ENCODE measurements at regions not wholly inside any gene's neighbourhood (a gene's known extent, or its start where the extent isn't known, plus 50 kb on each side); places are given as distances from the start of the nearest gene placed in this dataset.

DNA sequence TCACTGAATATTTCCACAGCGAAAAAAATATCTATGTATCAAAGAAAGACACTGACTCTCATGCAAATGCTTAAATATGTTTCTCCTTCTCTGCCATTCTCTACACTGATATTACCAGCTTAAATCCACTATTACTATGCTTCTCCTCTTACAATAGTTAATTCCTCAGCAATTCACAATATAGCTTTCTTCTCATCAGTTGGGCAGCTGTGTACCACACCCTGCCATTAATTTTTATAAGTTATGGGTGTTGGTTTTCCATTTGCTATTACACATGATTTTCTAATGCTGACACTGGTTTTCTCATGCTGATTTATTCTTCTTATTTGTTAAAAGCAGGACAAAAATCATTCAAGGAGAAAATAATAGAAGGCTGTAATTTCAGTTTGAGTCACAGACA lies 251.8 kb downstream of the TBX15 start:
- H3K56ac ChIP-seq (ENCODE audit: extremely low read depth, insufficient read depth, low read length), result no peak overlapping the region
- no peak overlapping the region for H3K27ac ChIP-seq (ENCODE audit: insufficient read depth, low read length)
- H2BK20ac ChIP-seq (ENCODE audit: low read depth, low read length), result no peak overlapping the region
- ATAC-seq (ENCODE audit: low read depth) (no peak), DNase-seq (no peak)
- no peaks in the 10 kb centered on the region for H3K4me1 ChIP-seq (ENCODE audit: control insufficient read depth, insufficient read depth, low read length)
- dilution Hi-C loops (cut with HindIII; ENCODE audit: low sequenced_read_pairs, unreplicated experiment) (no loop called here), intact Hi-C loops (cut with micrococcal nuclease) (no loop called here), in situ Hi-C loops (cut with MboI; ENCODE audit: low sequenced_read_pairs) (no loop called here)
- H2AK5ac ChIP-seq (ENCODE audit: low read depth, low read length), result no peak overlapping the region
- H3K4me2 ChIP-seq (ENCODE audit: low read depth, low read length), result no peak overlapping the region
- no peak overlapping the region for H2AK9ac ChIP-seq (replicated peaks; ENCODE audit: low read depth, low read length, poor library complexity)
- H4K20me1 ChIP-seq (ENCODE audit: insufficient read depth, low read length), result no peaks in the 10 kb centered on the region
- no peak overlapping the region for H2BK5ac ChIP-seq (ENCODE audit: low read depth, low read length, poor library complexity, severe bottlenecking)
- WGBS, 2 experiments (ENCODE audit: extremely low coverage in 2 of 2, insufficient read length in 1 of 2), result no CpG with 5 or more reads among the region's 1 CpG
- no peak overlapping the region for H4K91ac ChIP-seq (ENCODE audit: insufficient read depth, low read depth, low read length)
- H3K9me3 ChIP-seq (ENCODE audit: control insufficient read depth, insufficient read depth, low read length), result no peaks in the 10 kb centered on the region
- H3K18ac ChIP-seq (ENCODE audit: low read depth, low read length), result no peak overlapping the region
- H4K8ac ChIP-seq (ENCODE audit: low read depth in 2 of 2, low read length in 2 of 2), result no peak overlapping the region
- no peak overlapping the region for H3K4me3 ChIP-seq (ENCODE audit: insufficient read depth, low read depth, low read length)
- no peaks in the 10 kb centered on the region for H3K36me3 ChIP-seq (ENCODE audit: control insufficient read depth, insufficient read depth, low read length)
- H2BK120ac ChIP-seq (ENCODE audit: low read depth, low read length), result no peak overlapping the region
- H3K23ac ChIP-seq (ENCODE audit: low read depth, low read length), result no peak overlapping the region
- BruUV-seq (replicated peaks), result no TSS peak
- H3K4ac ChIP-seq (ENCODE audit: low read depth, low read length), result no peak overlapping the region
- H3K9me1 ChIP-seq (ENCODE audit: insufficient read depth, low read length), result no peaks in the 10 kb centered on the region
- no peak overlapping the region for H4K5ac ChIP-seq (ENCODE audit: low read depth, low read length)
- no peak overlapping the region for H2BK15ac ChIP-seq (ENCODE audit: low read depth, low read length)
- H3K9ac ChIP-seq (ENCODE audit: low read depth, low read length), result no peak overlapping the region
- H3K14ac ChIP-seq (replicated peaks; ENCODE audit: low read depth, low read length), result no peak overlapping the region
- H2AFZ ChIP-seq (replicated peaks; ENCODE audit: low read length, poor library complexity), result no peak overlapping the region
- ChIA-PET POLR2A (ENCODE audit: unreplicated experiment) (no interaction called here), CTCF (no interaction called here)
- TF ChIP-seq CHD1 (IDR thresholded peaks at IDR 0.05; ENCODE audit: low read depth, low read length) (no peak), NFE2L2 (IDR thresholded peaks at IDR 0.05; ENCODE audit: low read depth, low read length) (no peak), RFX5 (IDR thresholded peaks at IDR 0.05; ENCODE audit: low read depth, low read length) (no peak), SMC3 (IDR thresholded peaks at IDR 0.05; ENCODE audit: low read depth, low read length) (no peak), RCOR1 (IDR thresholded peaks at IDR 0.05; ENCODE audit: insufficient replicate concordance, low read length) (no peak), BHLHE40 (IDR thresholded peaks at IDR 0.05; ENCODE audit: low read depth, low read length) (no peak)
- no peaks in the 10 kb centered on the region for H3K79me1 ChIP-seq (ENCODE audit: low read depth in 1 of 2, low read length in 2 of 2)
- no peaks in the 10 kb centered on the region for H3K27me3 ChIP-seq (ENCODE audit: control insufficient read depth, insufficient read depth, low read length)
